ENCODE measurements at regions not wholly inside any gene's neighbourhood (a gene's known extent, or its start where the extent isn't known, plus 50 kb on each side); places are given as distances from the start of the nearest gene placed in this dataset.
A peak's percentile ranks its signal among the peaks of the same experiment; 100 is the strongest.

GRCh38 chr11:112539741-112540140 lies 279.1 kb upstream of the PLET1 start:
- no peaks in the 10 kb centered on the region for H3K27me3 ChIP-seq (ENCODE audit: control insufficient read depth in 2 of 2, insufficient read depth in 2 of 2, low read length in 2 of 2)
- H3K27ac Mint-ChIP-seq: peak overlapping the region in 1 of 9 donors; percentile 12
- peaks cover 0 to 57% (median 43%) of the 10 kb centered on the region in 7 donors for H3K4me1 Mint-ChIP-seq
- no peak overlapping the region for H3K27ac ChIP-seq (ENCODE audit: low read depth, low read length)
- no peak overlapping the region for H3K4me3 ChIP-seq (ENCODE audit: low read length)
- H3K4me3 Mint-ChIP-seq: peak overlapping the region in 7 of 10 donors; percentile 1 to 60 (median 21)
- no peaks in the 10 kb centered on the region for H3K4me1 ChIP-seq (ENCODE audit: control insufficient read depth in 2 of 2, insufficient read depth in 2 of 2, low read length in 2 of 2)
- H3K36me3 ChIP-seq (ENCODE audit: control insufficient read depth in 2 of 3, insufficient read depth in 3 of 3, low read length in 3 of 3): no peaks in the 10 kb centered on the region
- H3K9me3 Mint-ChIP-seq: no peaks in the 10 kb centered on the region
- CTCF ChIA-PET: no interaction called here
- intact Hi-C loops (cut with micrococcal nuclease): no loop called here
- ATAC-seq: no peak
- DNase-seq: no peak
- POLR2A ChIA-PET: no interaction called here
- H3K9me3 ChIP-seq (ENCODE audit: control insufficient read depth in 2 of 3, low read length in 3 of 3): no peaks in the 10 kb centered on the region
- H3K27me3 Mint-ChIP-seq: peaks cover 7 to 19% (median 12%) of the 10 kb centered on the region in 5 donors
- no peaks in the 10 kb centered on the region for H3K36me3 Mint-ChIP-seq

GRCh38 chr11:112540261-112540660 lies 279.6 kb upstream of the PLET1 start:
- ChIA-PET CTCF (interaction anchor here (0.6 kb wide), 1 partner anchor 427 kb away, joined by 3 read pairs; no protein-coding TSS in a partner anchor), POLR2A (no interaction called here)
- no peaks in the 10 kb centered on the region for H3K36me3 ChIP-seq (ENCODE audit: control insufficient read depth in 2 of 3, insufficient read depth in 3 of 3, low read length in 3 of 3)
- Mint-ChIP-seq H3K27ac (peak overlapping the region in 1 of 9 donors; percentile 12), H3K4me3 (peak overlapping the region in 5 of 10 donors; percentile 1 to 51 (median 21)), H3K9me3 (no peaks in the 10 kb centered on the region), H3K27me3 (peaks cover 4 to 16% (median 10%) of the 10 kb centered on the region in 5 donors), H3K4me1 (peaks cover 0 to 57% (median 43%) of the 10 kb centered on the region in 7 donors), H3K36me3 (no peaks in the 10 kb centered on the region)
- no peak overlapping the region for H3K27ac ChIP-seq (ENCODE audit: low read depth, low read length)
- DNase-seq (peak in 1 of 9 donors; percentile 5), ATAC-seq (no peak)
- intact Hi-C loops (cut with micrococcal nuclease): no loop called here
- H3K4me1 ChIP-seq (ENCODE audit: control insufficient read depth in 2 of 2, insufficient read depth in 2 of 2, low read length in 2 of 2): no peaks in the 10 kb centered on the region
- no peak overlapping the region for H3K4me3 ChIP-seq (ENCODE audit: low read length)
- no peaks in the 10 kb centered on the region for H3K9me3 ChIP-seq (ENCODE audit: control insufficient read depth in 2 of 3, low read length in 3 of 3)
- H3K27me3 ChIP-seq (ENCODE audit: control insufficient read depth in 2 of 2, insufficient read depth in 2 of 2, low read length in 2 of 2): no peaks in the 10 kb centered on the region

- intact Hi-C loops (cut with micrococcal nuclease): no loop called here
- peaks cover 0 to 57% (median 43%) of the 10 kb centered on the region in 7 donors for H3K4me1 Mint-ChIP-seq
- no peak overlapping the region for H3K27ac ChIP-seq (ENCODE audit: low read depth, low read length)
- peak overlapping the region in 2 of 9 donors; percentile 9 to 28 for H3K27ac Mint-ChIP-seq
- no peaks in the 10 kb centered on the region for H3K9me3 Mint-ChIP-seq
- no peak for ATAC-seq
- no peak for DNase-seq
- POLR2A ChIA-PET: no interaction called here
- no peak overlapping the region for H3K4me3 ChIP-seq (ENCODE audit: low read length)
- H3K4me1 ChIP-seq (ENCODE audit: control insufficient read depth in 2 of 2, insufficient read depth in 2 of 2, low read length in 2 of 2): no peaks in the 10 kb centered on the region
- peaks cover 0 to 5% (median 4%) of the 10 kb centered on the region in 5 donors for H3K27me3 Mint-ChIP-seq
- H3K27me3 ChIP-seq (ENCODE audit: control insufficient read depth in 2 of 2, insufficient read depth in 2 of 2, low read length in 2 of 2): no peaks in the 10 kb centered on the region
- peak overlapping the region in 5 of 10 donors; percentile 1 to 50 (median 22) for H3K4me3 Mint-ChIP-seq
- no peaks in the 10 kb centered on the region for H3K9me3 ChIP-seq (ENCODE audit: control insufficient read depth in 2 of 3, low read length in 3 of 3)
- CTCF ChIA-PET: interaction anchor here (0.6 to 1.0 kb wide), 2 partner anchors 47 to 429 kb away, joined by 3 read pairs; no protein-coding TSS in a partner anchor
- no peaks in the 10 kb centered on the region for H3K36me3 ChIP-seq (ENCODE audit: control insufficient read depth in 2 of 3, insufficient read depth in 3 of 3, low read length in 3 of 3)
- H3K36me3 Mint-ChIP-seq: no peaks in the 10 kb centered on the region
Observed at GRCh38 chr11:112541140-112542046, 280.7 kb upstream of the PLET1 start.

GRCh38 chr11:112542479-112542878 lies 281.8 kb upstream of the PLET1 start:
- ATAC-seq: no peak
- CTCF ChIA-PET: no interaction called here
- Mint-ChIP-seq H3K4me3 (no peak overlapping the region), H3K36me3 (no peaks in the 10 kb centered on the region), H3K27me3 (peaks cover 0 to 4% (median 0%) of the 10 kb centered on the region in 5 donors), H3K27ac (peak overlapping the region in 1 of 9 donors; percentile 68), H3K9me3 (no peaks in the 10 kb centered on the region), H3K4me1 (peaks cover 0 to 57% (median 43%) of the 10 kb centered on the region in 7 donors)
- Histone ChIP-seq H3K4me3 (ENCODE audit: low read length) (no peak overlapping the region), H3K27me3 (ENCODE audit: control insufficient read depth in 2 of 2, insufficient read depth in 2 of 2, low read length in 2 of 2) (no peaks in the 10 kb centered on the region), H3K9me3 (ENCODE audit: control insufficient read depth in 2 of 3, low read length in 3 of 3) (no peaks in the 10 kb centered on the region), H3K4me1 (ENCODE audit: control insufficient read depth in 2 of 2, insufficient read depth in 2 of 2, low read length in 2 of 2) (no peaks in the 10 kb centered on the region), H3K27ac (ENCODE audit: low read depth, low read length) (no peak overlapping the region), H3K36me3 (ENCODE audit: control insufficient read depth in 2 of 3, insufficient read depth in 3 of 3, low read length in 3 of 3) (no peaks in the 10 kb centered on the region)
- intact Hi-C loops (cut with micrococcal nuclease): no loop called here
- POLR2A ChIA-PET: no interaction called here
- DNase-seq: no peak

GRCh38 chr11:112543390-112543789 lies 282.7 kb upstream of the PLET1 start:
- Mint-ChIP-seq H3K4me3 (no peak overlapping the region), H3K27ac (peak overlapping the region in 1 of 9 donors; percentile 72), H3K36me3 (no peaks in the 10 kb centered on the region), H3K9me3 (no peaks in the 10 kb centered on the region), H3K27me3 (peaks cover 0 to 4% (median 0%) of the 10 kb centered on the region in 5 donors), H3K4me1 (peaks cover 0 to 56% (median 43%) of the 10 kb centered on the region in 7 donors)
- CTCF ChIA-PET: no interaction called here
- Histone ChIP-seq H3K36me3 (ENCODE audit: control insufficient read depth in 2 of 3, insufficient read depth in 3 of 3, low read length in 3 of 3) (no peaks in the 10 kb centered on the region), H3K4me3 (ENCODE audit: low read length) (no peak overlapping the region), H3K4me1 (ENCODE audit: control insufficient read depth in 2 of 2, insufficient read depth in 2 of 2, low read length in 2 of 2) (no peaks in the 10 kb centered on the region), H3K27me3 (ENCODE audit: control insufficient read depth in 2 of 2, insufficient read depth in 2 of 2, low read length in 2 of 2) (no peaks in the 10 kb centered on the region), H3K9me3 (ENCODE audit: control insufficient read depth in 2 of 3, low read length in 3 of 3) (no peaks in the 10 kb centered on the region), H3K27ac (ENCODE audit: low read depth, low read length) (no peak overlapping the region)
- ATAC-seq (no peak), DNase-seq (no peak)
- intact Hi-C loops (cut with micrococcal nuclease): no loop called here
- POLR2A ChIA-PET: no interaction called here

GRCh38 chr11:112548641-112549040 lies 288.0 kb upstream of the PLET1 start:
- H3K36me3 ChIP-seq (ENCODE audit: control insufficient read depth in 2 of 3, insufficient read depth in 3 of 3, low read length in 3 of 3): no peaks in the 10 kb centered on the region

More at GRCh38 chr11:112548641-112549040, 288.0 kb upstream of the PLET1 start:
- H3K27me3 Mint-ChIP-seq: peaks cover 0 to 8% (median 0%) of the 10 kb centered on the region in 5 donors
- no peak overlapping the region for H3K27ac Mint-ChIP-seq
- ChIA-PET CTCF (no interaction called here), POLR2A (no interaction called here)
- Histone ChIP-seq H3K9me3 (ENCODE audit: control insufficient read depth in 2 of 3, low read length in 3 of 3) (no peaks in the 10 kb centered on the region), H3K4me1 (ENCODE audit: control insufficient read depth in 2 of 2, insufficient read depth in 2 of 2, low read length in 2 of 2) (no peaks in the 10 kb centered on the region), H3K4me3 (ENCODE audit: low read length) (no peak overlapping the region), H3K27ac (ENCODE audit: low read depth, low read length) (no peak overlapping the region), H3K27me3 (ENCODE audit: control insufficient read depth in 2 of 2, insufficient read depth in 2 of 2, low read length in 2 of 2) (no peaks in the 10 kb centered on the region)
- peaks cover 0 to 6% (median 0%) of the 10 kb centered on the region in 7 donors for H3K4me1 Mint-ChIP-seq
- H3K36me3 Mint-ChIP-seq: peaks cover 0 to 3% (median 0%) of the 10 kb centered on the region in 5 donors
- ATAC-seq: no peak
- H3K9me3 Mint-ChIP-seq: no peaks in the 10 kb centered on the region
- H3K4me3 Mint-ChIP-seq: no peak overlapping the region
- DNase-seq: no peak
- intact Hi-C loops (cut with micrococcal nuclease): no loop called here
